IMR-90 (cell line): ENCODE measurements at regions not wholly inside any gene's neighbourhood (a gene's known extent, or its start where the extent isn't known, plus 50 kb on each side); places are given as distances from the start of the nearest gene placed in this dataset.

Experiments used
- ATAC-seq: fragments of 200-7000 bp; cut with Tn5 transposase; 2 replicates; pipeline ENCODE4 v1.9.1; 2020; ENCODE audit warnings: low read depth, mild to moderate bottlenecking, moderate library complexity
- BruUV-seq: library from RNA; stranded (reverse); fragments of 400-500 nt; replicated peaks from 2 replicates; lab custom pipeline; 2021; lab: Mats Ljungman, UMichigan
- CTCF ChIA-PET: fragments of 300-600 bp; formaldehyde crosslinking; extraction: SDS; loops from one replicate; lab custom pipeline; 2021; ENCODE audit warnings: antibody characterized with exemption; lab: Yijun Ruan, JAX
- POLR2A ChIA-PET: fragments of 300-600 bp; sonication (Branson Sonifier 250); formaldehyde crosslinking; loops from one replicate; lab custom pipeline; 2022; ENCODE audit warnings: antibody characterized with exemption; ENCODE audit not compliant: unreplicated experiment; lab: Charles Lee
- DNase-seq: peaks from one replicate; pipeline ENCODE4 v3.0.0; 2013
- H2AFZ ChIP-seq: replicated peaks from 2 replicates; pipeline ENCODE3; 2013; ENCODE audit warnings: low read length, mild to moderate bottlenecking; ENCODE audit not compliant: poor library complexity
- H2AK5ac ChIP-seq: 2 replicates; pipeline ENCODE4 v1.6.1; 2013; ENCODE audit warnings: low read depth, low read length, inconsistent platforms
- H2AK9ac ChIP-seq: replicated peaks from 2 replicates; pipeline ENCODE3; 2013; ENCODE audit warnings: mild to moderate bottlenecking, low read depth, low read length, moderate library complexity; ENCODE audit not compliant: poor library complexity
- H2BK120ac ChIP-seq: 2 replicates; pipeline ENCODE4 v1.6.1; 2013; ENCODE audit warnings: low read depth, low read length, inconsistent platforms
- H2BK15ac ChIP-seq: 3 replicates; pipeline ENCODE4 v1.6.1; 2013; ENCODE audit warnings: low read depth, low read length, inconsistent platforms
- H2BK20ac ChIP-seq: 2 replicates; pipeline ENCODE4 v1.6.1; 2013; ENCODE audit warnings: low read depth, mild to moderate bottlenecking, inconsistent platforms, low read length, moderate library complexity
- H2BK5ac ChIP-seq: 2 replicates; pipeline ENCODE4 v1.6.1; 2013; ENCODE audit warnings: mild to moderate bottlenecking, low read depth, low read length, inconsistent platforms; ENCODE audit not compliant: poor library complexity, severe bottlenecking
- H3K14ac ChIP-seq: replicated peaks from 2 replicates; pipeline ENCODE4 v1.6.1; 2013; ENCODE audit warnings: low read depth, low read length, inconsistent platforms
- H3K18ac ChIP-seq: 2 replicates; pipeline ENCODE4 v1.6.1; 2013; ENCODE audit warnings: low read depth, low read length, control low read depth
- H3K23ac ChIP-seq: 2 replicates; pipeline ENCODE4 v1.6.1; 2013; ENCODE audit warnings: low read depth, low read length, inconsistent platforms
- H3K27ac ChIP-seq: 2 replicates; pipeline ENCODE4 v1.5.1; 2013; ENCODE audit warnings: mild to moderate bottlenecking, control low read depth, low read length; ENCODE audit not compliant: insufficient read depth
- H3K27me3 ChIP-seq: 2 replicates; pipeline ENCODE4 v1.6.1; 2013; ENCODE audit warnings: low read length; ENCODE audit not compliant: control insufficient read depth, insufficient read depth
- H3K36me3 ChIP-seq: 2 replicates; pipeline ENCODE4 v1.6.1; 2013; ENCODE audit warnings: low read length, mixed read lengths; ENCODE audit not compliant: control insufficient read depth, insufficient read depth
- H3K4ac ChIP-seq: 2 replicates; pipeline ENCODE4 v1.6.1; 2013; ENCODE audit warnings: low read depth, low read length, inconsistent platforms
- H3K4me1 ChIP-seq: 2 replicates; pipeline ENCODE4 v1.6.1; 2013; ENCODE audit warnings: low read length, mixed read lengths; ENCODE audit not compliant: control insufficient read depth, insufficient read depth
- H3K4me2 ChIP-seq: 2 replicates; pipeline ENCODE4 v1.6.1; 2013; ENCODE audit warnings: low read depth, mild to moderate bottlenecking, control low read depth, low read length, moderate library complexity
- H3K4me3 ChIP-seq: 2 replicates; pipeline ENCODE4 v1.5.1; 2013; ENCODE audit warnings: low read depth, mild to moderate bottlenecking, control low read depth, low read length, moderate library complexity; ENCODE audit not compliant: insufficient read depth
- H3K56ac ChIP-seq: 2 replicates; pipeline ENCODE4 v1.6.1; 2013; ENCODE audit warnings: low read length, inconsistent platforms; ENCODE audit not compliant: insufficient read depth; ENCODE audit errors: extremely low read depth
- H3K79me1 ChIP-seq, 2 experiments: 2 replicates each; pipeline ENCODE4 v1.6.1; 2013; ENCODE audit warnings: low read length in 2 of 2, inconsistent platforms in 1 of 2, low read depth in 1 of 2
- H3K9ac ChIP-seq: 2 replicates; pipeline ENCODE4 v1.6.1; 2013; ENCODE audit warnings: low read depth, low read length, control low read depth
- H3K9me1 ChIP-seq: 2 replicates; pipeline ENCODE4 v1.6.1; 2013; ENCODE audit warnings: low read length, inconsistent platforms; ENCODE audit not compliant: insufficient read depth
- H3K9me3 ChIP-seq: 2 replicates; pipeline ENCODE4 v1.6.1; 2013; ENCODE audit warnings: low read length; ENCODE audit not compliant: control insufficient read depth, insufficient read depth
- H4K20me1 ChIP-seq: 2 replicates; pipeline ENCODE4 v1.6.1; 2013; ENCODE audit warnings: low read length, inconsistent platforms; ENCODE audit not compliant: insufficient read depth
- H4K5ac ChIP-seq: 2 replicates; pipeline ENCODE4 v1.6.1; 2013; ENCODE audit warnings: mild to moderate bottlenecking, low read depth, low read length, control low read depth
- H4K8ac ChIP-seq, 2 experiments: 2 replicates each; pipeline ENCODE4 v1.6.1; 2013; ENCODE audit warnings: low read depth in 2 of 2, low read length in 2 of 2, control low read depth in 1 of 2, inconsistent platforms in 1 of 2
- H4K91ac ChIP-seq: 2 replicates; pipeline ENCODE4 v1.6.1; 2013; ENCODE audit warnings: low read depth, low read length, inconsistent platforms; ENCODE audit not compliant: insufficient read depth
- CEBPB ChIP-seq: IDR thresholded peaks from 2 replicates; pipeline ENCODE4 v1.6.1; 2012; ENCODE audit warnings: low read depth, low read length, improper control_type of control experiment
- CHD1 ChIP-seq: IDR thresholded peaks from 2 replicates; pipeline ENCODE4 v1.6.1; 2012; ENCODE audit warnings: low read depth, low read length, improper control_type of control experiment
- MAFK ChIP-seq: IDR thresholded peaks from 2 replicates; pipeline ENCODE4 v1.6.1; 2012; ENCODE audit warnings: low read depth, low read length, improper control_type of control experiment
- NFE2L2 ChIP-seq: fragments of 150-350 bp; IDR thresholded peaks from 2 replicates; pipeline ENCODE4 v1.6.1; 2016; ENCODE audit warnings: low read depth, mild to moderate bottlenecking, low read length
- POLR2A ChIP-seq: IDR thresholded peaks from 2 replicates; pipeline ENCODE4 v1.6.1; 2012; ENCODE audit warnings: mild to moderate bottlenecking, low read depth, low read length
- RAD21 ChIP-seq: IDR thresholded peaks from 2 replicates; pipeline ENCODE4 v1.6.1; 2012; ENCODE audit warnings: low read length, improper control_type of control experiment
- RCOR1 ChIP-seq: IDR thresholded peaks from 2 replicates; pipeline ENCODE4 v1.6.1; 2012; ENCODE audit warnings: mild to moderate bottlenecking, low read length, improper control_type of control experiment; ENCODE audit not compliant: insufficient replicate concordance
- RFX5 ChIP-seq: IDR thresholded peaks from 2 replicates; pipeline ENCODE4 v1.8.0; 2012; ENCODE audit warnings: low read depth, mild to moderate bottlenecking, low read length, moderate library complexity
- WGBS, 2 experiments: methylation state at CpG; one replicate each; pipeline versions ENCODE4 v1.1.5 to v1.1.7; 2013; ENCODE audit warnings: missing lambda C conversion rate in 2 of 2; ENCODE audit not compliant: insufficient read length in 1 of 2; ENCODE audit errors: extremely low coverage in 2 of 2; 5-methylcytosine and 5-hydroxymethylcytosine counted together
- dilution Hi-C: fragments of 300-500 bp; cut with HindIII; formaldehyde crosslinking; loops from one replicate; pipeline ENCODE4 v1.14.3; 2018; ENCODE audit warnings: low sequenced_read_pairs; ENCODE audit not compliant: unreplicated experiment
- in situ Hi-C: fragments of 300-500 bp; cut with MboI; formaldehyde crosslinking; loops from 3 replicates; pipeline ENCODE4 v1.14.3; 2019; ENCODE audit warnings: low sequenced_read_pairs, inconsistent platforms, mixed read lengths
- intact Hi-C: fragments of 100-400 bp; cut with micrococcal nuclease; formaldehyde crosslinking; loops from 2 replicates; pipeline ENCODE4 v1.10.0; 2022
- TF ChIP-seq, protein P1 (sequence below): fragments of 150-350 bp; IDR thresholded peaks from 2 replicates; pipeline ENCODE4 v1.6.1; 2016; ENCODE audit warnings: low read depth, mild to moderate bottlenecking, low read length, moderate library complexity, borderline replicate concordance
- TF ChIP-seq, protein P2 (sequence below): fragments of 150-350 bp; IDR thresholded peaks from 2 replicates; pipeline ENCODE4 v1.6.1; 2017; ENCODE audit warnings: mild to moderate bottlenecking, antibody characterized with exemption, low read length, low read depth

DNA sequence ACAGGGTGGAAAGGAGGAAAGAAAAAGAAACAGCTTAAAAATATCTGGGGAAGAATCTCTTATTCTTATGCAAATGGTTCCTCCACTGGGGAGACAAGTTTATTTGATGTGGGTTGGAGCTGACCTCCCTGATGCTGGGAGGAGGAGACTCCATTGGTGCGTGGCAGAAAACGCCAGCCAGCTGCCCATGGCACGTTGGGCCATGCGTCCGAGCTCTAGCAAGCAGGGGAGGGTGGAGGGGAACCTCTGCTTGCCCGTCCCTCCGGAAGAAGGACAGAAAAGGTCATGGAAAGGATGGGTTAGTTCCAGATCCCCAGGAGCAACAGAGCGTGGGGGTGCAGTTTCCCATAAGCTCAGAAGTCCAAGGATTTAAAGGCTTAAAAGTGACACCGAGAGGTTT lies 210.4 kb downstream of the KLHL4 start:
- Histone ChIP-seq H4K5ac (no peak overlapping the region), H3K79me1 (no peaks in the 10 kb centered on the region), H3K27me3 (no peaks in the 10 kb centered on the region), H3K4me2 (no peak overlapping the region), H3K23ac (no peak overlapping the region), H3K4me1 (no peaks in the 10 kb centered on the region), H3K18ac (no peak overlapping the region), H3K9me1 (no peaks in the 10 kb centered on the region), H2BK5ac (no peak overlapping the region), H2BK120ac (no peak overlapping the region), H3K4ac (no peak overlapping the region), H3K9me3 (no peaks in the 10 kb centered on the region), H2AFZ (peak overlapping the region; percentile 26), H4K20me1 (no peaks in the 10 kb centered on the region), H3K14ac (no peak overlapping the region), H2AK9ac (no peak overlapping the region), H3K27ac (no peak overlapping the region), H3K9ac (no peak overlapping the region), H2BK20ac (no peak overlapping the region), H2AK5ac (no peak overlapping the region), H2BK15ac (no peak overlapping the region), H3K56ac (no peak overlapping the region), H4K8ac (no peak overlapping the region), H3K4me3 (no peak overlapping the region), H3K36me3 (no peaks in the 10 kb centered on the region), H4K91ac (no peak overlapping the region)
- TF ChIP-seq RFX5: no peak
- no peak for TF ChIP-seq CEBPB
- no peak for TF ChIP-seq RCOR1
- TF ChIP-seq POLR2A: no peak
- TF ChIP-seq NFE2L2: no peak
- no peak for TF ChIP-seq CHD1
- TF ChIP-seq, protein P1, sequence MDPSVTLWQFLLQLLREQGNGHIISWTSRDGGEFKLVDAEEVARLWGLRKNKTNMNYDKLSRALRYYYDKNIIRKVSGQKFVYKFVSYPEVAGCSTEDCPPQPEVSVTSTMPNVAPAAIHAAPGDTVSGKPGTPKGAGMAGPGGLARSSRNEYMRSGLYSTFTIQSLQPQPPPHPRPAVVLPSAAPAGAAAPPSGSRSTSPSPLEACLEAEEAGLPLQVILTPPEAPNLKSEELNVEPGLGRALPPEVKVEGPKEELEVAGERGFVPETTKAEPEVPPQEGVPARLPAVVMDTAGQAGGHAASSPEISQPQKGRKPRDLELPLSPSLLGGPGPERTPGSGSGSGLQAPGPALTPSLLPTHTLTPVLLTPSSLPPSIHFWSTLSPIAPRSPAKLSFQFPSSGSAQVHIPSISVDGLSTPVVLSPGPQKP: no peak
- no peak for TF ChIP-seq RAD21
- TF ChIP-seq MAFK: no peak
- TF ChIP-seq, protein P2, sequence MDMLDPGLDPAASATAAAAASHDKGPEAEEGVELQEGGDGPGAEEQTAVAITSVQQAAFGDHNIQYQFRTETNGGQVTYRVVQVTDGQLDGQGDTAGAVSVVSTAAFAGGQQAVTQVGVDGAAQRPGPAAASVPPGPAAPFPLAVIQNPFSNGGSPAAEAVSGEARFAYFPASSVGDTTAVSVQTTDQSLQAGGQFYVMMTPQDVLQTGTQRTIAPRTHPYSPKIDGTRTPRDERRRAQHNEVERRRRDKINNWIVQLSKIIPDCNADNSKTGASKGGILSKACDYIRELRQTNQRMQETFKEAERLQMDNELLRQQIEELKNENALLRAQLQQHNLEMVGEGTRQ: no peak
- CTCF ChIA-PET: interaction anchor here (0.6 kb wide), 1 partner anchor 16 kb away, joined by 8 read pairs; no protein-coding TSS in a partner anchor
- DNase-seq: no peak
- POLR2A ChIA-PET: no interaction called here
- dilution Hi-C loops: no loop called here
- 63% methylated on average over 8 of the region's 9 CpGs; no CpG with 5 or more reads in 1 of the 2 experiments for WGBS, 2 experiments
- no TSS peak for BruUV-seq
- in situ Hi-C loops: no loop called here
- intact Hi-C loops: no loop called here
- no peak for ATAC-seq
